IPS DF 6.9 (cell line): ENCODE measurements at regions not wholly inside any gene's neighbourhood (a gene's known extent, or its start where the extent isn't known, plus 50 kb on each side); places are given as distances from the start of the nearest gene placed in this dataset.
"Not testable (repeated sequence)": the region's sequence is repeated elsewhere in the genome, so short reads cannot be mapped to it uniquely, and the experiment has no call there.

Experiments
- DNase-seq: peaks from one replicate; pipeline ENCODE4 v3.0.0-alpha.2; 2013; ENCODE audit warnings: low read depth, low spot score
- H3K27ac ChIP-seq: one replicate; pipeline ENCODE4 v1.5.1; 2013; ENCODE audit warnings: low read length, control low read depth
- H3K27me3 ChIP-seq: 2 replicates; pipeline ENCODE4 v1.6.1; 2013; ENCODE audit warnings: mild to moderate bottlenecking, low read length; ENCODE audit not compliant: control insufficient read depth, insufficient read depth
- H3K36me3 ChIP-seq: 2 replicates; pipeline ENCODE4 v1.6.1; 2013; ENCODE audit warnings: low read length; ENCODE audit not compliant: control insufficient read depth, insufficient read depth
- H3K4me1 ChIP-seq: 2 replicates; pipeline ENCODE4 v1.6.1; 2013; ENCODE audit warnings: low read length; ENCODE audit not compliant: control insufficient read depth, insufficient read depth
- H3K4me3 ChIP-seq: 2 replicates; pipeline ENCODE4 v1.5.1; 2013; ENCODE audit warnings: mild to moderate bottlenecking, low read length
- H3K9me3 ChIP-seq: 2 replicates; pipeline ENCODE4 v1.6.1; 2013; ENCODE audit warnings: low read length, inconsistent platforms; ENCODE audit not compliant: control insufficient read depth, insufficient read depth
- WGBS: extraction: QIAGEN DNeasy Blood & Tissue Kit; methylation state at CpG from one replicate; pipeline ENCODE4 v1.1.7; 2013; ENCODE audit warnings: mixed read lengths, missing lambda C conversion rate; ENCODE audit not compliant: insufficient read length, insufficient coverage; 5-methylcytosine and 5-hydroxymethylcytosine counted together

GRCh38 chrX:55907968-55908607, 190.5 kb downstream of the RRAGB start:
- no peaks in the 10 kb centered on the region for H3K4me1 ChIP-seq
- no peaks in the 10 kb centered on the region for H3K36me3 ChIP-seq
- H3K27ac ChIP-seq: no peak overlapping the region
- H3K9me3 ChIP-seq: no peaks in the 10 kb centered on the region
- H3K27me3 ChIP-seq: no peaks in the 10 kb centered on the region
- peak overlapping the region; percentile 74; the same call in 1 of the 2 replicates for H3K4me3 ChIP-seq
- DNase-seq: no peak
- WGBS: no CpG with 5 or more reads among the region's 20 CpGs

DNA sequence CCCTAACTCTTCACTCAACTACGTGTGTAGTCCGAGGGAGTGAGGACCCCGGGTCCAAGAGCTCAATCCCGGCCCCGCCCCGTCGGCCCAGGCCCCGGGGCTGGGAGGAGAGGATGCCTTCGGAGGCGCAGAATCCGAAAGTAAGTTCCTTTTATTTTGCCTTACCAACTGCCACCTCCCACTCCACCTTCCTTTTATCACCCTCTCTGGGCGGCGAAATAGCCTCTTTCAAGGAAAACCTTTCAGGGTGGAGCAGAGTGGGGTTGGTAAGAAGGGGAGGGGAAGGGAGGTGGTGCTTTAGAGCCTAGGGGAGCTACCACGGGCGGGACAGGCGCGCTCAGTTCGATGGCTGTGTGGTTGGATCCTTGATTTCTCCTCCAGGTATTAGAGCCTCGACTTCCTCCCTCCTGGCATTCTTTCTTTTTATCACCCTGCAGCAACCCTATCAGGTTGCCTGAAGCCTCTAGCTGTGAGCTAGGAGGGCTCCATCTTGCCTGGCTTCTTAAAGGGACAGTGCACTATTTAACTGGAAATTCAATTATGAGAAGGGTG, 191.2 kb downstream of the RRAGB start:
- Histone ChIP-seq H3K27me3 (no peaks in the 10 kb centered on the region), H3K27ac (no peak overlapping the region), H3K4me1 (no peaks in the 10 kb centered on the region), H3K9me3 (no peaks in the 10 kb centered on the region), H3K4me3 (peak overlapping the region; percentile 74), H3K36me3 (no peaks in the 10 kb centered on the region)
- WGBS: no CpG with 5 or more reads among the region's 19 CpGs
- DNase-seq: no peak

- no peak for DNase-seq
- Histone ChIP-seq H3K9me3 (no peaks in the 10 kb centered on the region), H3K27ac (no peak overlapping the region), H3K36me3 (no peaks in the 10 kb centered on the region), H3K27me3 (no peaks in the 10 kb centered on the region), H3K4me1 (no peaks in the 10 kb centered on the region), H3K4me3 (no peak overlapping the region)
- WGBS: no CpG with 5 or more reads among the region's 12 CpGs
These were observed 202.0 kb downstream of the RRAGB start for GRCh38 chrX:55919367-55920221.

DNA sequence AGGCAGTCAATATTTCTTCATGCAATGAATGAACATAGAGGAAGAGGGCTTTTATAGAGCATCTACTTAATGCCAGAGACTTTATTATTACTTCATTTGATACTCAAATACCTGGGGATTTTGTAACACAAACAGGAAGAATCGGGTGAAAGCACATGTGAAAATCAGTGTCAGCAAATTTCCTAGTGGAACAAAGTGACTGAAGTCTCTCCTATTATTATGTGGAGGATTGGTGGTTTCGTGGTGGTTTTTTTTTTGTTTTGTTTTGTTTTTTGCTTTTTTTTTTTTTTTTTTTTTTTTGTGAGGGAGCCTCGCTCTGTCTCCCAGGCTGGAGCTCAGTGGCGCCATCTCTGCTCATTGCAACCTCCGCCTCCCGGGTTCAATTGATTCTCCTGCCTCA, 207.0 kb downstream of the RRAGB start:
- Histone ChIP-seq H3K4me3 (no peak overlapping the region), H3K27ac (no peak overlapping the region), H3K36me3 (no peaks in the 10 kb centered on the region), H3K9me3 (no peaks in the 10 kb centered on the region), H3K27me3 (no peaks in the 10 kb centered on the region), H3K4me1 (no peaks in the 10 kb centered on the region)
- no peak for DNase-seq
- WGBS: no CpG with 5 or more reads among the region's 6 CpGs

- H3K27me3 ChIP-seq, H3K27ac ChIP-seq, H3K9me3 ChIP-seq, H3K4me1 ChIP-seq, DNase-seq, H3K36me3 ChIP-seq, H3K4me3 ChIP-seq: not testable (repeated sequence)
These were observed 211.0 kb downstream of the RRAGB start for GRCh38 chrX:55928529-55928928.
